ENCODE measurements at regions not wholly inside any gene's neighbourhood (a gene's known extent, or its start where the extent isn't known, plus 50 kb on each side); places are given as distances from the start of the nearest gene placed in this dataset.
A peak's percentile ranks its signal among the peaks of the same experiment; 100 is the strongest.

GRCh38 chr10:128716181-128716580, 590.0 kb upstream of the MKI67 start:
- H3K27ac ChIP-seq (ENCODE audit: low read length) = no peak overlapping the region
- H3K9ac ChIP-seq (ENCODE audit: low read length) = no peak overlapping the region
- TF ChIP-seq POLR2AphosphoS5 (IDR thresholded peaks at IDR 0.05) = no peak
- no peak overlapping the region for H3K4me2 ChIP-seq (ENCODE audit: low read length)
- no peaks in the 10 kb centered on the region for H3K79me2 ChIP-seq (replicated peaks; ENCODE audit: insufficient read depth, low read length)
- H2AFZ ChIP-seq (ENCODE audit: low read depth, low read length) = no peak overlapping the region
- no peaks in the 10 kb centered on the region for H3K9me2 ChIP-seq (ENCODE audit: insufficient read depth, low read length)
- no peaks in the 10 kb centered on the region for H3K27me3 ChIP-seq (ENCODE audit: insufficient read depth, low read depth, low read length)
- H3K9me3 ChIP-seq (ENCODE audit: low read length) = no peaks in the 10 kb centered on the region
- H3K36me3 ChIP-seq (ENCODE audit: insufficient read depth, low read length) = no peaks in the 10 kb centered on the region
- H3F3A ChIP-seq (ENCODE audit: insufficient read depth, low read length, poor library complexity, severe bottlenecking) = no peaks in the 10 kb centered on the region
- no peaks in the 10 kb centered on the region for H4K20me1 ChIP-seq (ENCODE audit: insufficient read depth)
- no peak overlapping the region for H3K4me3 ChIP-seq (ENCODE audit: low read length)

- Histone ChIP-seq H3F3A (ENCODE audit: insufficient read depth, low read length, poor library complexity, severe bottlenecking) (no peaks in the 10 kb centered on the region), H3K27me3 (ENCODE audit: insufficient read depth, low read depth, low read length) (no peaks in the 10 kb centered on the region), H3K36me3 (ENCODE audit: insufficient read depth, low read length) (no peaks in the 10 kb centered on the region), H3K79me2 (replicated peaks; ENCODE audit: insufficient read depth, low read length) (no peaks in the 10 kb centered on the region), H4K20me1 (ENCODE audit: insufficient read depth) (no peaks in the 10 kb centered on the region), H3K9me3 (ENCODE audit: low read length) (no peaks in the 10 kb centered on the region), H2AFZ (ENCODE audit: low read depth, low read length) (no peak overlapping the region), H3K4me2 (ENCODE audit: low read length) (peak overlapping the region; percentile 61), H3K27ac (ENCODE audit: low read length) (peak overlapping the region; percentile 11), H3K9me2 (ENCODE audit: insufficient read depth, low read length) (no peaks in the 10 kb centered on the region), H3K4me3 (ENCODE audit: low read length) (no peak overlapping the region), H3K9ac (ENCODE audit: low read length) (no peak overlapping the region)
- no peak for TF ChIP-seq MXI1 (conservative IDR thresholded peaks at IDR 0.05; ENCODE audit: poor library complexity, severe bottlenecking)
- peak; percentile 17 for TF ChIP-seq POLR2AphosphoS5 (IDR thresholded peaks at IDR 0.05)
These were observed 595.8 kb upstream of the MKI67 start for GRCh38 chr10:128721963-128722445.

GRCh38 chr10:128722947-128723346, 596.7 kb upstream of the MKI67 start:
- Histone ChIP-seq H3K27ac (ENCODE audit: low read length) (no peak overlapping the region), H3F3A (ENCODE audit: insufficient read depth, low read length, poor library complexity, severe bottlenecking) (no peaks in the 10 kb centered on the region), H3K36me3 (ENCODE audit: insufficient read depth, low read length) (no peaks in the 10 kb centered on the region), H3K9me2 (ENCODE audit: insufficient read depth, low read length) (no peaks in the 10 kb centered on the region), H2AFZ (ENCODE audit: low read depth, low read length) (no peak overlapping the region), H3K4me2 (ENCODE audit: low read length) (no peak overlapping the region), H4K20me1 (ENCODE audit: insufficient read depth) (no peaks in the 10 kb centered on the region), H3K27me3 (ENCODE audit: insufficient read depth, low read depth, low read length) (no peaks in the 10 kb centered on the region), H3K4me3 (ENCODE audit: low read length) (no peak overlapping the region), H3K9ac (ENCODE audit: low read length) (no peak overlapping the region), H3K79me2 (replicated peaks; ENCODE audit: insufficient read depth, low read length) (no peaks in the 10 kb centered on the region), H3K9me3 (ENCODE audit: low read length) (no peaks in the 10 kb centered on the region)
- no peak for TF ChIP-seq CTCF (IDR thresholded peaks at IDR 0.05; ENCODE audit: poor library complexity, severe bottlenecking)
- TF ChIP-seq SMC3 (conservative IDR thresholded peaks at IDR 0.05; ENCODE audit: poor library complexity) = no peak
- TF ChIP-seq TAF1 (IDR thresholded peaks at IDR 0.05; ENCODE audit: low read depth) = no peak
- TF ChIP-seq MXI1 (conservative IDR thresholded peaks at IDR 0.05; ENCODE audit: poor library complexity, severe bottlenecking) = no peak
- TF ChIP-seq EZH2 (IDR thresholded peaks at IDR 0.05; ENCODE audit: borderline replicate concordance, insufficient read depth, low read length, poor library complexity, severe bottlenecking) = no peak
- no peak for TF ChIP-seq REST (IDR thresholded peaks at IDR 0.05; ENCODE audit: borderline replicate concordance)
- TF ChIP-seq EP300 (conservative IDR thresholded peaks at IDR 0.05; ENCODE audit: poor library complexity, severe bottlenecking) = no peak
- TF ChIP-seq POLR2AphosphoS5 (IDR thresholded peaks at IDR 0.05) = no peak
- TF ChIP-seq RAD21 (conservative IDR thresholded peaks at IDR 0.05) = no peak
